ENCODE measurements at regions not wholly inside any gene's neighbourhood (a gene's known extent, or its start where the extent isn't known, plus 50 kb on each side); places are given as distances from the start of the nearest gene placed in this dataset.
"Not testable (repeated sequence)": the region's sequence is repeated elsewhere in the genome, so short reads cannot be mapped to it uniquely, and the experiment has no call there.

DNA sequence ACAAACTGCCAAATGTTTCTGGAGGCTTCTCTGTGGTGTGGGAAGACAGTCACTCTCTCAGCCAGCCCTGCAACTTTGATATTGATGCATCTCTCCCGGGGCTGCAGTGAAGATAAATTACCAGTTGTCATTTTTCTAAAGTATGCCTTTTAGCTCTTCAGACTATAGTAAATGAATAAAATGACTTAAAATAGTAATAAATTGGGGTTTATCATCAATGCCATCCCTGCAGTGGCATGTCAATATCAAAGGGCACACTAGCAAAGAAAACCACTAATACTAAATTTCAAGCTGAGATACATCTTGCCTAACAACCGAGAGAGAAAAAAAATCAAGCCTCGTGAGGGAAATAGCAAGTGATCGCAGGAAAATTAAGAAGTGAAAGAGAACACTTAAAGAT is 749.5 kb upstream of the SLC39A10 start:
- no peak for DNase-seq

DNA sequence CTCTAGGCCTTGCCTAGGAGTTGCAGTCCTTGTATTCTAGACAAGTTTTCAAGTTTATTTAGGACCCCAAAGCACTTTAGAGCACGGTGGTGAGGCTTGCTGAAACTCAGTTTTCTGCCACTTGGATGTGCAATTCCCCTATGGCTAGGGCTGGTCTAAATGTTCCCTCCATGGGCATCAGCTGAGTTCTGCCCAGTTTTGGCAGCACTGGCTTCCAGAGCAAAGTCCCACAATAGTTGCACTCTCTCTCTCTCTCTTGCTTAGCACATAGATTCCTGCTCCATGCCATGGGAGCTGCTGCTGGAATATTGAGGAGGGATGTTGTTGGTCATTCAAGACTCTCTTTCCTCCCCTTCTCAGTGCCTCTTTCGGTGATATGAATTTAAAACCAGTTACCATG is 760.2 kb upstream of the SLC39A10 start:
- no peak for DNase-seq

DNA sequence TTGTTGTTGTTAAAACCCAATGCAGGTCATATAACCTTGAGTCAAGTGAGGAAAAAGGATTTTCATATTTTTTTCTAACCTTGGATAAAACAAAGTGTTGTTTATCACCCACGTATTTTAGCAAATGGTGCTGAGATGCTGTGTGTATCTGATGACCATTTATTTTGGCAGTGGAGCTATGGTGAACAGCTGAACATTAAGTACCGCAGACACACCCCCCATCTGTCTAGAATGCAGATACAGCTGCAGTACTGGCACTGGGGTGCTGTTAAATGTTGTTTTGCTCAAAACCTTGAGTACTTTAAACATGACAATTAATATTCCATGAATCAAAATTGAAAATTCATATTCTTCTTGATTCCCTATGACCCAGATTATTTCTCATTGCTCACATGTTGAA is 773.3 kb upstream of the SLC39A10 start:
- no peak for DNase-seq

DNA sequence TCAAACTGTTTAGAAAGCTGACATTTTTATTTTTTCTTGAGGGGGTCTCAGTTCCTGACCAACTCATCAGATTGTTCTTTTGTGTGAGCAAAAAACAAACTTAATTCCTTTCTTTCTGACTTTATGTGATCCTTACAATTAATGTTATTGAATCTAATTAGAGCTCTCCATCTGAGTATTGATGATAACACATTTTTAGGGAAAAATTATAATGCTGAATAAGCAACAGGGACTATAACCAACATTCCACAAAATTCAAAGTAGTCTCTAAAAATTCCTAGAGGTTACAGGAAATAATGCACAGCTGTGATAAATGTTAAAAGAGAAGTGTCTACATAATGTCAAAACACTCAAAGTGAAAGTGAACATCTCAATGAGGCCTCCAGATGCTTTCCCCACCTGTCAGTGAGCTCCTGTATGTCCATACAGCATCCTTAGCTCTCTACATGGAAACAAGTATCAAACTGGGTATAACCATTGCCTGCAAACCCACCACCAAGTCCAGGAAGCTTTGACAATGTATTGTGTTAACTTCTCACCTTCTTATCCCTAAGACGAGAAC is 786.0 kb upstream of the SLC39A10 start:
- DNase-seq = no peak

DNA sequence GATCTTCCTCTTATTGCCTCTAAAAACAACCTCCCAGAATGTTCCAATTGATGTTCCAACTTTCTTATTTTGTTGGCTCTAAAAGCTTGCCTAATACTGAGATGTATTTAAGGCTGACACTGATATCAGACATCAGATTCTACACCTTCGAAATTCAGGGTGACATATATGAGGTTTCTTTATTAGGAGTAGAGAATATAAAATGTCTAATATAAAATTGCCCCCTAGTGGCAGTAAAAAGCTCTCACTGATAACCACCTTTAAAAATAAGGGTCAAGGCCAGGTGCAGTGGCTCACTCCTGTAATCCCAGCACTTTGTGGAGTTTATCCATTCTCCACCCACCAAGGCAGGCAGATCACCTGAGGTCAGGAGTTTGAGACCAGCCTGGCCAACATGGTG is 789.7 kb upstream of the SLC39A10 start:
- no peak for DNase-seq

DNA sequence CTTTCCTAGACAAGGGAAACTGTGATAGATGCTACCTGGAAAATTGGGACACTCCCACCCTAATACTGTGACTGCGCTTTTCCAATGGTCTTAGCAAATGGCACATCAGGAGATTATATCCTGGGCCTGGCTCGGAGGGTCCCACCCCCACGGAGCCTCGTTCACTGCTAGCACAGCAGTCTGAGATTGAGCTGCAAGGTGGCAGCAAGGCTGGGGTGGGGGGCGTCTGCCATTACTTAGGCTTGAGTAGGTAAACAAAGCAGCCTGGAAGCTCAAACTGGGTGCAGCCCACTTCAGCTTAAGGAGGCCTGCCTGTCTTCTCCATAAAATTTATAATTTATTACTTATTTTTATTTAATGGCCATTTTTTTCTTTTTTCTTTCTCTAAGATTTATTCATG is 802.1 kb upstream of the SLC39A10 start:
- DNase-seq = no peak

DNA sequence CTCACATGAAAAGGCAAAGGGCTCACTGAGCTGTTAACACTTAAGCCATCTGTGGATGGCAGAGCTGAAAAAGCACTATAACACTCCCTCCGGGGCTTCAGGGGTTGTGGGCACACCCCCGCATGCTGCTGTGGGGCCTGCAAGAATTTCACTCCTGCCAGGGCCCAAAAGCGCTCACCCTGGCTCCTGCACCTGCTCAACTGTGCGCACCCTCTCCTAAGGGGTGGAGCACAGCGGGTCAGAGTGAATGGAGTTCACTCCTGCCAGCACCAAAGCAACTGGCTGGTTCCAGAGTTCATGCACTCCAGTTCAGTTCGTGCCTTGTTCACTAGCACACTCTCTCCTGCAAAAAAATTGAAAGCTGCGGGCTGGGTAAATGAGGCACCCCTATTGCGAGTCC is 814.2 kb upstream of the SLC39A10 start:
- DNase-seq = no peak

DNA sequence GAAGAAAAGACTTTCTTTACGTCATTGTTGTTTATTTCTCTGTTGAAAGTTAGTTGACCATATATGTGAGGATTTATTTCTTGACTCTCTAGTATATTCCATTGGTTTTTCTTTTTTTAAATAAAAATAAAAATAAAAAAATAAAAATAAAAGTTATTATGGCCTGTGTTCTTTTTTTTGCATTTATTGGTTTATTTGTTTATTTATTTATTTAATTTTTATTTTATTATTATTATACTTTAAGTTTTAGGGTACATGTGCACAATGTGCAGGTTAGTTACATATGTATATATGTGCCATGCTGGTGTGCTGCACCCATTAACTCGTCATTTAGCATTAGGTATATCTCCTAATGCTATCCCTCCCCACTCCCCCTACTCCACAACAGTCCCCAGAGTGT is 822.7 kb upstream of the SLC39A10 start:
- DNase-seq = not testable (repeated sequence)

DNA sequence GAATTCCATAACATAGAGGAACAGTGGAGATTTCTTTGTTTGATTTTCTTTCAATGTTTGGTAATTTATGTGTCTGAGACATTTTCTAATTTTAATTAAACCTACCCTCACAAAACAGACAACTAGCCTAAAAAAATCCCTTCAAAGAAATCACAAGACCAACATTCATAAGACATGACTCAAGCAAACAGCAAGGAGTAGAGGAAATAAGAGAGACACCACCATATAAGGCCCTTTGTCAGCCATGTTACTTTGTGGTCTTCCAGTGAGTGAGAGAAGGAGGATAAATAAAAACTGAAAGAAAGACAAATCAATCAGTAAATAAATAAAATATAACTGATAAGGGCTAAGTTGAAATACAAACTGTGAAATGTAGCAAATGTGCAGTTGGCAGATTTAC is 830.8 kb upstream of the SLC39A10 start:
- no peak for DNase-seq

DNA sequence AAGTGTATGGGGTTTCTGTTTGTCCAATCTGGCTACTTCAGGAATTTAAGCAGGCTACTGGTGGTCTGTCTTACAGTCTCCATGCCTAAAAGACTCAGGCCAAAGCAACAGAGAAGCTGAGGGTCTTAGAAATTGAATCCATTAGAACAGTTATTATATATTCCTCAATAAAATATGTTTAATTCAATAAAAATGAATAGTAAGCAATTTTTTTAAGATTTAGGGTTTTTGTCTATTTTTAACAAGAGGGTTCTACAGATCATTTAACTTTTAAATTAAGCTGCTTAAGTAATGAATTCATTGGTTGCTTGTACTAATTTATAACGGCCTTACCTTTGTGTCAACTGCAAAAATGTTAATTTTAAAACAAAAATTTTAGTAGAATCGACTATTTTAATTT is 832.6 kb upstream of the SLC39A10 start:
- DNase-seq = no peak

DNA sequence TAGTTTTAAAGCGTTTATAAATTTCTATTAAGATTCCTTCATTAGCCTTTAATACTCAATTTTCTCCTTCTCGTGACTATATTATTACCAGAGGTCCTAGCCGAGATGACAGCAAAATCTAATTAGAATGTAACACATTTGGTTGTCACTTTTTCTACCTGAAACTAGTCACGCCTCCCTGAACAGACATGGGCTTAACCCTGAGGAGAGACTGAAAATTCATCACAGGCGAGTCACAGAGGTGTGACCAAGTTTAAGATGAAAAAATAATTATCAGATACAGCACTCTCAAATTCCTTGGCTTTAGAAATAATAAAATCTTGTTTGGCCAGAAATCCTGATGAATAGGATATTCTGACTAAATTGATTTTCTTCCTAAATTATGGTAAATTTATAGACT is 834.4 kb upstream of the SLC39A10 start:
- DNase-seq = no peak

DNA sequence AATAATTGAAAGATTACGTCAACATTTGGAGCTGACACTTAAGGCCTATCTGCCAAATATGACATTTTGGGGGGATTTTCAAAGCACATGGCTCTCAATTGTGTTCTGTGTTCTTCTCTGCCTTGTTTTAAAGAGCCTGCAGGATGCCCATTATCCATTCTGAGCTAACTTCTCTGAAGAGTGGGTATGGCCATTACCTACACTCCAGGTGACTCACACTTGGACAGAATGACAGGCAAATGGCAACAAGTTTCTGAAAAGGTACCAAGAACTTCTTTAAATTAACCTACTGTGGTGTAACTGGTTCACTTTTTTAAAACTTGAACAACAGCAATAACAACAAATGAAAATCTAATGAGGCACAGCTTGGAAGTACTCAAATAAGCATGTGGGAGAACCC is 834.9 kb upstream of the SLC39A10 start:
- DNase-seq = no peak

DNA sequence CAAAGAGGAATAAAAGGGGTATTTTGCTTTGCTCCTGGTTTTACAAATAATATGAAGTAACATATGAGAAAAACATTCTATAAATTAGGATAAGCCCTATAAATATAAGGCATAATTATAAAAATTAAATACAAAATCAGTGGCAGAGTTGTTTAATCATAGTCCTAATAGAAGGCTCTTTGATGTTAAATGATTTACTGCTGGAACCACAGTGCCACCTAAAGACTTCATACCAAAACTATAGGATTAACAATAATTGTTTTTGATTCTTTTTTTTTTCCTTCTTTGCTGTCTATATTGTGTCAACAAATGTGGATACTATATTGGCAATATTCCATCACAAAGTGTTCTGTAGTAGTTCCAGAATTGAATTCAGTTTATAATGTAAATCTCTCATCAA is 837.7 kb upstream of the SLC39A10 start:
- DNase-seq = no peak

DNA sequence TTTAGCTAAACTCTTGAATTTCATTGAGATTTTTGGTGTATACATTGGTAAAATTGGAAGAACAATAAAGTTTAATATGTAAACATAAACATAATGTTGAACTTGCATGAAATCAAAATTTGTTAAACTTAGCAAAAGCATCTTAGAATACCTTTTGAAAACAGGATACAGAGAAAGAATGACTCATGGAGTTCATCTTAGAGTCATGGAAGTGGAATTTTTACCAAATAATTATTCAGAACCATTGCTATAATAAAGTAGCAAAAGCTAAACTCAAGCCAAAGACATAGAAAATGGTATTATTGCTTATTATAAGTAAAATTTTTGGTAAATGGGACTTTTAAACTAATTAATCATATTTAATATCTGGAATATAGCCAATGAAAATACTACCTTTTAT is 841.6 kb upstream of the SLC39A10 start:
- DNase-seq = no peak

DNA sequence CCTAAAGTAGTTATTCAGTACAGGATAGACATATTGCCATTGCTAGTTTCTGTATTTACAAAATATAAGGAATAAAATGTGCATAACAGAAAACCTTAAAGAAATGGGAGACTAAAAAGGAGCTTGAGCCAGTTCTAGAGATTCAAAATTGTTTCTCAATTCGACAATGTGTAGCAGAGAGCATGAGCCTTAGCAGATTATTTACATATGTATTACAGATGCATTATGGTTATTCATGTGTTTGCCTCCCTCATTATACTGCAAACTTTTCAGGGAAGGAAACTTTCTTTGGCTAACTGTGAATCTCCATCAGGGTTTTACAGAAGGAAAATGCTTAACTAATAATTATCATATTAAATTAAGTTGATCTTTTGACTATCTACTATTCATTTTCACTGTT is 854.4 kb upstream of the SLC39A10 start:
- DNase-seq = no peak

DNA sequence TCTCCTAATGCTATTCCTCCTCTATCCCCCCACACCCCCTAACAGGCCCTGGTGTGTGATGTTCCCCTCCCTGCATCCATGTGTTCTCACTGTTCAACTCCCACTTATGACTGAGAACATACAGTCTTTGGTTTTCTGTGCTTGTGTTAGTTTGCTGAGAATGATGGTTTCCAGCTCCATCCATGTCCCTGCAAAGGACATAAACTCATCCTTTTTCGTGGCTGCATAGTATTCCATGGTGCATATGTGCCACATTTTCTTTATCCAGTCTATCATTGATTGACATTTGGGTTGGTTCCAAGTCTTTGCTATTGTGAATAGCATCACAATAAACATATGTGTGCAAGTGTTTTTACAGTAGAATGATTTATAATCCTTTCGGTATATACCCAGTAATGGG is 870.0 kb upstream of the SLC39A10 start:
- DNase-seq = not testable (repeated sequence)

DNA sequence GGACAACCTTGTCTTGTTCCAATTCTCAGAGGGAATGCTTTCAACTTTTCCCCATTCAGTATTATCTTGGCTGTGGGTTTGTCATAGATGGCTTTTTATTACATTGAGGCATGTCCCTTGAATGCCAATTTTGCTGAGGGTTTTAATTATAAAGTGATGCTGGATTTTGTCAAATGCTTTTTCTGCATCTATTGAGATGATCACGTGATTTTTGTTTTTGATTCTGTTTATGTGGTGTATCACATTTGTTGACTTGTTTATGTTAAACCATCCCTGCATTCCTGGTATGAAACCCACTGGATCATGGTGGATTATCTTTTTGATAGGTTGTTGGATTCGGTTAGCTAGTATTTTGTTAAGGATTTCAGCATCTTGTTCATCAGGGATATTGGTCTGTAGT is 885.6 kb upstream of the SLC39A10 start:
- DNase-seq = not testable (repeated sequence)

DNA sequence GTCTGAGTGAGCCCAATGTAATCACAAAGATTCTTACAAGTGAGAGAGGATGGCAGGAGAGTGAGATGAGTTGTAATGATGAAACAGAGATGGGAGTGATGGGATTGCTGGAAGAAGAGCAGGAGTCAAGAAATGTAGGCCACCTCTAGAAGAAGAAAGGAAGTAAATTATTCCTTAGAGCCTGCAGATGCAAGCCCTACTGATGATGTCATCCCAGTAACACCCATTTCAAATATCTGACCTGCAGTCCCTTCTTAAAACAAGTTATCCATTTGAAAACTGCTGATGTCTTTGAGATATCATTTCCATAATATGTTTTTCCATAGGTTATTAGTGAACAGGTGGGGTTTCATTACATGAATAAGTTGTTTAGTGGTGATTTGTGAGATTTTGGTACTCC is 888.0 kb upstream of the SLC39A10 start:
- DNase-seq = no peak

DNA sequence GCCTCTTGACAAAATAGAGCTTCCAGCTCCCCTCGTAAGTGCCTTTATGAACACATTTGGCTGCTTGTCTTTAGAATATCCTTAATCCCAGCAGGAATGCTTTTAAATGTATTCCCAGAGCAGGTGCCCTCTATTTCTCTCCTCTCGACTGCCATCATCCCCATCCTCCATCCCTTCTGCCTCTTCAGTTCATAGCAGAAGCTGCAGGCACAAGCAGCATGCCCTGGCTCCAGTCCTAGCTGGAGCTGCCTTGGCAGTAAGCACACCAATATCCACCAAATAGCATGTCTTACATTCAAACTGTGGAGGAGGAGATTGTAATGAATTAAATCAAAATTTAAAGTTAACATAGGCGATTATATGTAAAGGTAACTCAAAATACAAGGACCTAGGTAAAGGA is 891.3 kb upstream of the SLC39A10 start:
- DNase-seq = no peak

DNA sequence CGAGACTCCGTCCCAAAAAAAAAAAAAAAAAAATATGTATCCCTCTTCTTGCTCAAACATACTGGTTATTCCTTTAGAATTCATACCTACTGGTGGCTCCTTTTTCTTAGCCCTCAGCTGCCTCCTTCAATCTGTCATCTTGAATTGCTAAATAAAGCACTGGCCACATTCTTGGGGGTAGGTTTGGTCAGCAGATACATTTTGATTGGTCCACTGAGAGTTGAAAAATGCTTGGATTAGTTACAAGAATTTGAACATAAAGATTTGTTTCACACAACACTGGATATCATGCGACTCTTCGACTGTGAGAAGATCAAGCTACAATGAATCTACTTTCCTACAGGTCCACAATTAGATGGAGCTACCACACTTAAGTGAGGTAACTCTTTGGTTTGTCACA is 906.1 kb upstream of the SLC39A10 start:
- DNase-seq = no peak

DNA sequence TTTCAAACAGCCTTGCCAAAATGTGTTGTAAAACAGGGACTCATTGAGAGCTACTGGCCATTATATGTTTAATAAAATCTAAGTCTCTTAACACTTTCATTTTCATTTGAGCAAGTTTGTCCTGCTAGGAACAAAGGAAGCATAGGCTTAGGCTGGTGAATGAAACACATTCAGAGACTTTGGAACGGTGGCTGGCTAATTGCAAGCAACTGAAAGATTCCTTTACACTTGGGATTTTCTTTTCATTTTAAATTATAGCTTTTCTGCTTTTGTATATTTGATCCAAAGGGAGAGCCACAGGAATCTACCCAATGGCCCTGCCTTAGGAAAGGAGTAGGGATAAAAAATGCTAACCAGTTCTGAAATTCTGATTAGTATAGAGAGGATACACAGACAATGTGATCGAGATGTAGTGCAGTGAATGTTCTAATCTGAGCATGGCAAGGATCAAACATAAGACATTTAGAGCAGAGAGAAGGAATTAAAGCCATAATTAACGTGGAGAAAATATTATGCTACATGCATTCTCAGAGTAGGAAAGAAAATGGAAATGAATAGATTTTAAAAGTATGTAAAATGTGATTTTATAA is 911.4 kb upstream of the SLC39A10 start:
- no peak for DNase-seq

DNA sequence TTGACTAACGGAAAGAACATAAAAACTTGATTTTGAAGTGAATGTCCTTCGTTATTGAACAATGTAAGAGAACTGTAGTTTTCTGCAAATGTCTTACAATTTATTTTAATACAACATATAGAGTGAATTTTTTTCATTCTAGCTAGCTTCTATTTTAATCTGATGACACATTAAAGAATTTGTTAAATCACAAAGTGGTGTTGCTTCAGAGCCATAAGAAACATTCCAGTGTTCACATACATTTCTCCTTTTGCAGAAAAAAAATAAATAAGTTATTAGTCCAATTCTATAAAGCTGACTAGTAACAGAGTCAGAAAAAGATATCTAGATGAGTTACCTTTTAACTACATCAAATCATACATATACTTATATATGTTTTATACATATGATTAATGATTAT is 914.3 kb upstream of the SLC39A10 start:
- no peak for DNase-seq

DNA sequence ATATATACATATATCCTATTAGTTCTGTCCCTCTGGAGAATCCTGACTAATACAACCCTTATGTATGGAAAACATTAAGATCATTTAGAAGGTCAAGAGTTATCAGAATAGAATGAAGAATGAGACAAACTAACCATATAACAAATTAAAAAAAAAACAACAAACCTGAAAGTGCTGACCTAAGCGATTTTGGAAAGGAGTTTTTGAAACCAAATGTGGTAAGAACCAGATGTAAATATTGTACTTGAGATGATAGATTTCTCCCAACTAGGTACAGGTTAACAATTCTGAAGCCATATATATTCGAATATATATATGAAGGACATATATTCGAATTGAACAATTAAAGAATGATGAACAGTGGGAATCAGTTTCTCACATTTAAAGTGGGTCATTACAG is 917.8 kb upstream of the SLC39A10 start:
- no peak for DNase-seq

DNA sequence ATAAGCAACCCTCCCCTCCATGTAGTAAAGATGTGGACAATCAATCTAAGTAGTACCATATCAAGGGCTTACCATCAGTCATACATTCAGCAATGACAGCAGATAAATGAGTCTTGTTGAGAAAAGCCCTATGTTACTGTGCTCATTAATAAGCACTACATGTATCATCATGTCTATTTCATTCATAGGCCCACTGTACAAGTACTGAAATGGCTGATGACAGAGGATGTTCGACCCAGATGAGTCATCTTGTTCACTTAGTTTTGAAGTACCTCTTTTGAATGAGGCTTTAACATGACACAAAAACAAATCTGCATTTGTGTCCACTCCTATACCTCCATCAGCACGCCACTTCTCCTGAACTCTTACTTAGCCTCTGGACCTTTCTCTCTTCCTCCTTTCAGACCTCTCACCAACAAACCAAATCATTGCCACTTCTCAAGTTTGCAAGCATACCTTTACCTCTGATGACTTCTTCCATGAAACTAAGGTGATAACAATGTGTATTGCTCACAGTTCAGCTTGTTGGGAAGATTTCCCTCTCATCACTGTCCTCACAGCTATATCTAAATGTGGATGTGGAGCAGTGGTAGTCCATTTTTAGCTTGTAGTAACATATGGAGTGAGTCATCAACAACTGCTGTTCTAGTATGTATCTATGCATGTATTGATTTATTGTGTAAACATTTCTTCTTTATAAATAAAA is 921.0 kb upstream of the SLC39A10 start:
- no peak for DNase-seq

DNA sequence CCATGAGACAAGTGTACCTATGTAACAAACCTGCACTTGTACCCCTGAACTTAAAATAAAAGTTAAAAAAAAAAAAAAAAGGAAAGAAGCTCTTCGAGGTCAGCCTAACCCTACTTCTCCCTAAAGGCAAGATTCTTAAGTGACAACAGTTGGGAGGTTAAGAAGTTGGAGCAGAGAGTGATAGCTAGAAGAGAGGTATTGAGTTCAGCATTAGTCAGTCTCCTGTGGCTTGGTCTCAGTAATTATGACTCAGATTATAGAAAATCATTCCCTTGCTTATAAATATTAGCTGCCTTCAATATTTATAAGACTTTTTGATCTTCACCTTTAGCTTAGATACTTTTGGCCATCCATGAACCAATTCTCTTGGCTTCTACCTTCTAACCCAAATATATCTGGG is 926.8 kb upstream of the SLC39A10 start:
- DNase-seq = no peak
